Endothelial cell of umbilical vein (primary cell): ENCODE measurements at regions not wholly inside any gene's neighbourhood (a gene's known extent, or its start where the extent isn't known, plus 50 kb on each side); places are given as distances from the start of the nearest gene placed in this dataset.

Experiments
- CTCF ChIP-seq, 2 donors: IDR thresholded peaks; 1 replicate in 1 of 2; 2 replicates in 1 of 2; pipeline ENCODE4 v1.5.1; 2011; ENCODE audit warnings: low read length in 2 of 2, mild to moderate bottlenecking in 2 of 2, moderate library complexity in 2 of 2, control low read depth in 1 of 2, inconsistent platforms in 1 of 2, low read depth in 1 of 2; ENCODE audit not compliant: insufficient read depth in 1 of 2; ENCODE audit errors: extremely low read depth in 1 of 2
- EZH2 ChIP-seq: IDR thresholded peaks from 2 replicates; pipeline ENCODE4 v1.6.1; 2012; ENCODE audit warnings: borderline replicate concordance, low read depth, mild to moderate bottlenecking, moderate library complexity, low read length, inconsistent platforms; ENCODE audit not compliant: severe bottlenecking
- FOS ChIP-seq: IDR thresholded peaks from 2 replicates; pipeline ENCODE4 v1.6.1; 2011; ENCODE audit warnings: mild to moderate bottlenecking, low read length, moderate library complexity, borderline replicate concordance; ENCODE audit not compliant: insufficient read depth
- MAX ChIP-seq: IDR thresholded peaks from 2 replicates; pipeline ENCODE4 v1.6.1; 2011; ENCODE audit not compliant: insufficient read depth, insufficient read length
- MYC ChIP-seq: IDR thresholded peaks from one replicate; pipeline ENCODE4 v1.6.1; 2011; ENCODE audit warnings: mild to moderate bottlenecking, low read depth, low read length
- POLR2A ChIP-seq: IDR thresholded peaks from 2 replicates; pipeline ENCODE4 v1.6.1; 2012; ENCODE audit warnings: low read depth, mild to moderate bottlenecking, control low read depth, low read length
- POLR2AphosphoS5 ChIP-seq: IDR thresholded peaks from 2 replicates; pipeline ENCODE4 v1.6.1; 2012; ENCODE audit warnings: low read depth, mild to moderate bottlenecking, control low read depth, low read length, moderate library complexity; ENCODE audit not compliant: insufficient read depth

GRCh38 chr6:164523087-164523654, 786.2 kb downstream of the C6orf118 start:
- TF ChIP-seq CTCF (IDR thresholded peaks at IDR 0.05; ENCODE audit: extremely low read depth in 1 of 2, insufficient read depth in 1 of 2, low read depth in 1 of 2, low read length in 2 of 2) (no peak), POLR2A (no peak), POLR2AphosphoS5 (no peak), MYC (no peak), FOS (no peak), EZH2 (no peak), MAX (no peak)
